Omental fat pad (tissue), 3 donors: ENCODE measurements at regions not wholly inside any gene's neighbourhood (a gene's known extent, or its start where the extent isn't known, plus 50 kb on each side); places are given as distances from the start of the nearest gene placed in this dataset.

ENCODE experiments used
- ATAC-seq: fragments of 150-250 bp; one replicate; pipeline ENCODE4 v1.9.1; 2016; ENCODE audit warnings: mild to moderate bottlenecking, moderate library complexity; ENCODE audit not compliant: low FRiP score
- DNase-seq: peaks from one replicate; pipeline ENCODE4 v3.0.0-alpha.2; 2019; ENCODE audit warnings: low spot score
- CTCF ChIP-seq, 3 donors: fragments of 450-650 bp; IDR thresholded peaks; one replicate each; pipeline ENCODE4 v1.5.1; 2016 to 2017; ENCODE audit warnings: antibody characterized with exemption in 3 of 3, mild to moderate bottlenecking in 3 of 3, moderate library complexity in 2 of 3

GRCh38 chr1:229116114-229116513 lies 154.8 kb upstream of the RAB4A start:
- ATAC-seq (no peak), DNase-seq (no peak)
- TF ChIP-seq CTCF (IDR thresholded peaks at IDR 0.05) = no peak

- ATAC-seq (no peak), DNase-seq (no peak)
- TF ChIP-seq CTCF (IDR thresholded peaks at IDR 0.05) = no peak
Observed at GRCh38 chr1:229117664-229118300, 153.1 kb upstream of the RAB4A start.

GRCh38 chr1:229118477-229119061 lies 152.3 kb upstream of the RAB4A start:
- no peak for ATAC-seq
- TF ChIP-seq CTCF (IDR thresholded peaks at IDR 0.05) = no peak
- DNase-seq = no peak

GRCh38 chr1:229119161-229119560 lies 151.8 kb upstream of the RAB4A start:
- DNase-seq (no peak), ATAC-seq (no peak)
- TF ChIP-seq CTCF (IDR thresholded peaks at IDR 0.05) = no peak

- DNase-seq = no peak
- TF ChIP-seq CTCF (IDR thresholded peaks at IDR 0.05) = no peak
- no peak for ATAC-seq
Observed at GRCh38 chr1:229119876-229120275, 151.0 kb upstream of the RAB4A start.

GRCh38 chr1:229121845-229122436 lies 149.0 kb upstream of the RAB4A start:
- ATAC-seq (no peak), DNase-seq (no peak)
- TF ChIP-seq CTCF (IDR thresholded peaks at IDR 0.05) = no peak

GRCh38 chr1:229122606-229123005 lies 148.3 kb upstream of the RAB4A start:
- TF ChIP-seq CTCF (IDR thresholded peaks at IDR 0.05) = no peak
- DNase-seq (no peak), ATAC-seq (no peak)
